ENCODE measurements at regions not wholly inside any gene's neighbourhood (a gene's known extent, or its start where the extent isn't known, plus 50 kb on each side); places are given as distances from the start of the nearest gene placed in this dataset.

- TF ChIP-seq POLR2A (IDR thresholded peaks at IDR 0.05) (no peak), CTCF (IDR thresholded peaks at IDR 0.05) (no peak)
Observed at GRCh38 chr4:100880011-100880410, 362.2 kb upstream of the EMCN start.

Measured in thyroid gland (tissue), 4 donors.